Keratinocyte (primary cell): ENCODE measurements at regions not wholly inside any gene's neighbourhood (a gene's known extent, or its start where the extent isn't known, plus 50 kb on each side); places are given as distances from the start of the nearest gene placed in this dataset.

Source experiments
- DNase-seq: peaks from one replicate; pipeline ENCODE4 v3.0.0-alpha.2; 2011; ENCODE audit warnings: low read depth, missing footprints, low spot score
- FAIRE-seq: peaks from 2 replicates; lab custom pipeline; 2011; peaks lifted over from hg19 to GRCh38; lab: Jason Lieb, UNC
- H2AFZ ChIP-seq: 2 replicates; pipeline ENCODE4 v1.6.0; 2012; ENCODE audit warnings: low read length, control low read depth, inconsistent platforms; ENCODE audit not compliant: control insufficient read depth
- H3K27ac ChIP-seq: 2 replicates; pipeline ENCODE4 v1.5.1; 2011; ENCODE audit warnings: low read length; ENCODE audit not compliant: control insufficient read depth, insufficient read depth
- H3K27me3 ChIP-seq: 3 replicates; pipeline ENCODE4 v1.6.0; 2011; ENCODE audit warnings: low read length; ENCODE audit not compliant: control insufficient read depth, insufficient read depth; ENCODE audit errors: extremely low read depth
- H3K36me3 ChIP-seq, 2 experiments: 2 replicates in 1 of 2; 3 replicates in 1 of 2; pipeline ENCODE4 v1.5.1; 2011; ENCODE audit warnings: low read length in 2 of 2, mild to moderate bottlenecking in 1 of 2; ENCODE audit not compliant: control insufficient read depth in 2 of 2, insufficient read depth in 2 of 2; ENCODE audit errors: extremely low read depth in 1 of 2
- H3K4me1 ChIP-seq: 3 replicates; pipeline ENCODE4 v1.5.1; 2011; ENCODE audit warnings: low read length; ENCODE audit not compliant: control insufficient read depth, insufficient read depth; ENCODE audit errors: extremely low read depth
- H3K4me2 ChIP-seq: 3 replicates; pipeline ENCODE4 v1.6.0; 2011; ENCODE audit warnings: low read depth, low read length; ENCODE audit not compliant: control insufficient read depth, insufficient read depth; ENCODE audit errors: extremely low read depth
- H3K4me3 ChIP-seq, 3 experiments: fragments of 200-600 bp in 1 of 3; sonication (generic) in 1 of 3; 2 replicates in 2 of 3; 3 replicates in 1 of 3; pipeline ENCODE4 v1.5.1; 2011 to 2016; ENCODE audit warnings: low read length in 3 of 3, mild to moderate bottlenecking in 3 of 3, control low read depth in 2 of 3, inconsistent platforms in 1 of 3, low read depth in 1 of 3, mixed read lengths in 1 of 3, mixed run types in 1 of 3, moderate library complexity in 1 of 3; ENCODE audit not compliant: control insufficient read depth in 2 of 3, insufficient read depth in 2 of 3; ENCODE audit errors: extremely low read depth in 1 of 3
- H3K79me2 ChIP-seq: 2 replicates; pipeline ENCODE4 v1.6.0; 2012; ENCODE audit warnings: low read length; ENCODE audit not compliant: control insufficient read depth, insufficient read depth
- H3K9ac ChIP-seq: 3 replicates; pipeline ENCODE4 v1.6.0; 2011; ENCODE audit warnings: low read length; ENCODE audit not compliant: control insufficient read depth, insufficient read depth; ENCODE audit errors: extremely low read depth
- H3K9me1 ChIP-seq: 3 replicates; pipeline ENCODE4 v1.6.0; 2011; ENCODE audit warnings: low read length; ENCODE audit not compliant: control insufficient read depth, insufficient read depth; ENCODE audit errors: extremely low read depth
- H3K9me3 ChIP-seq: 2 replicates; pipeline ENCODE4 v1.5.1; 2012; ENCODE audit warnings: low read depth, low read length; ENCODE audit not compliant: control insufficient read depth
- H4K20me1 ChIP-seq: 3 replicates; pipeline ENCODE4 v1.6.0; 2011; ENCODE audit warnings: low read length; ENCODE audit not compliant: control insufficient read depth, insufficient read depth; ENCODE audit errors: extremely low read depth
- CTCF ChIP-seq, 3 experiments: IDR thresholded peaks in 1 of 3; conservative IDR thresholded peaks in 1 of 3; optimal IDR thresholded peaks in 1 of 3; 2 replicates in 2 of 3; 3 replicates in 1 of 3; pipeline versions ENCODE3 to v1.5.1; 2011; ENCODE audit warnings: low read length in 3 of 3, mild to moderate bottlenecking in 3 of 3, moderate library complexity in 2 of 3, control low read depth in 1 of 3, inconsistent platforms in 1 of 3; ENCODE audit not compliant: insufficient read depth in 2 of 3; ENCODE audit errors: extremely low read depth in 1 of 3
- EZH2 ChIP-seq: IDR thresholded peaks from one replicate; pipeline ENCODE4 v1.6.1; 2012; ENCODE audit warnings: inconsistent platforms, mild to moderate bottlenecking, low read length, moderate library complexity
- dilution Hi-C: fragments of 300-500 bp; cut with MboI; formaldehyde crosslinking; loops from one replicate; pipeline ENCODE4 v1.7.0; 2020; ENCODE audit warnings: low sequenced_read_pairs; ENCODE audit not compliant: extremely low pct_ligation_motif_present

GRCh38 chr3:59631482-59631881 is 581.7 kb upstream of the CFAP20DC start:
- Histone ChIP-seq H3K27me3 (no peaks in the 10 kb centered on the region), H3K79me2 (no peaks in the 10 kb centered on the region), H2AFZ (no peak overlapping the region), H3K4me2 (no peak overlapping the region), H3K4me3 (no peak overlapping the region), H3K27ac (no peak overlapping the region), H3K9me3 (no peaks in the 10 kb centered on the region), H3K4me1 (no peaks in the 10 kb centered on the region), H3K9ac (no peak overlapping the region), H3K36me3 (no peaks in the 10 kb centered on the region), H4K20me1 (no peaks in the 10 kb centered on the region), H3K9me1 (no peaks in the 10 kb centered on the region)
- TF ChIP-seq CTCF (optimal IDR thresholded peaks at IDR 0.05 in 1 of 3, IDR thresholded peaks at IDR 0.05 in 1 of 3, conservative IDR thresholded peaks at IDR 0.05 in 1 of 3; ENCODE audit: extremely low read depth in 1 of 3, insufficient read depth in 2 of 3, low read length in 3 of 3) (no peak), EZH2 (no peak)
- no peak for DNase-seq
- dilution Hi-C loops, result no loop called here
- FAIRE-seq, result no peak

- Histone ChIP-seq H2AFZ (no peak overlapping the region), H3K9ac (no peak overlapping the region), H3K36me3 (no peaks in the 10 kb centered on the region), H3K9me3 (no peaks in the 10 kb centered on the region), H3K4me1 (no peaks in the 10 kb centered on the region), H3K27me3 (no peaks in the 10 kb centered on the region), H4K20me1 (no peaks in the 10 kb centered on the region), H3K27ac (no peak overlapping the region), H3K4me2 (no peak overlapping the region), H3K79me2 (no peaks in the 10 kb centered on the region), H3K4me3 (no peak overlapping the region), H3K9me1 (no peaks in the 10 kb centered on the region)
- no peak for DNase-seq
- TF ChIP-seq EZH2 (no peak), CTCF (optimal IDR thresholded peaks at IDR 0.05 in 1 of 3, IDR thresholded peaks at IDR 0.05 in 1 of 3, conservative IDR thresholded peaks at IDR 0.05 in 1 of 3; ENCODE audit: extremely low read depth in 1 of 3, insufficient read depth in 2 of 3, low read length in 3 of 3) (no peak)
- FAIRE-seq, result no peak
- dilution Hi-C loops, result no loop called here
These were observed 571.2 kb upstream of the CFAP20DC start for GRCh38 chr3:59621037-59621436.
